Prostate gland (tissue), 2 donors: ENCODE measurements at regions not wholly inside any gene's neighbourhood (a gene's known extent, or its start where the extent isn't known, plus 50 kb on each side); places are given as distances from the start of the nearest gene placed in this dataset.

ENCODE experiments used
- DNase-seq: peaks from one replicate; pipeline ENCODE4 v3.0.0-alpha.2; 2019; ENCODE audit warnings: low spot score
- H3K27ac ChIP-seq, 2 donors: fragments of 200-600 bp; sonication (generic); 2 replicates each; pipeline ENCODE4 v1.5.1; 2017 to 2019
- H3K27me3 ChIP-seq: fragments of 200-600 bp; sonication (generic); replicated peaks from 2 replicates; pipeline ENCODE4 v1.5.1; 2019; ENCODE audit not compliant: insufficient read depth
- H3K36me3 ChIP-seq, 2 donors: fragments of 200-600 bp; sonication (generic); 1 replicate in 1 of 2; 2 replicates in 1 of 2; pipeline versions ENCODE4 v1.5.1 to v1.8.1; 2017 to 2019
- H3K4me1 ChIP-seq: fragments of 200-600 bp; sonication (generic); replicated peaks from 2 replicates; pipeline ENCODE4 v1.5.1; 2019
- H3K4me3 ChIP-seq, 2 donors: fragments of 200-600 bp; sonication (generic); 2 replicates each; pipeline ENCODE4 v1.5.1; 2017 to 2019
- H3K9me3 ChIP-seq: fragments of 200-600 bp; sonication (generic); 2 replicates; pipeline ENCODE4 v1.5.1; 2017
- POLR2A ChIP-seq: fragments of 450-650 bp; IDR thresholded peaks from one replicate; pipeline ENCODE4 v1.6.1; 2016; ENCODE audit warnings: antibody characterized with exemption, mild to moderate bottlenecking
- POLR2AphosphoS5 ChIP-seq: sonication (generic); formaldehyde crosslinking; IDR thresholded peaks from one replicate; pipeline ENCODE4 v1.6.1; 2017; ENCODE audit warnings: antibody characterized with exemption
- WGBS: methylation state at CpG from one replicate; pipeline ENCODE4 v1.1.5; 2018; 5-methylcytosine and 5-hydroxymethylcytosine counted together
- intact Hi-C: fragments of 100-400 bp; cut with DNase I; formaldehyde crosslinking; loops from one replicate; pipeline ENCODE4 v1.14.2; 2022
- TF ChIP-seq, protein P1 (sequence below), 4 experiments: fragments of 200-600 bp in 2 of 4; fragments of 450-650 bp in 2 of 4; sonication (generic) in 2 of 4; IDR thresholded peaks; 1 replicate in 3 of 4; 2 replicates in 1 of 4; pipeline ENCODE4 v1.5.1; 2016 to 2019; ENCODE audit warnings: antibody characterized with exemption in 4 of 4, mild to moderate bottlenecking in 2 of 4, moderate library complexity in 2 of 4

DNA sequence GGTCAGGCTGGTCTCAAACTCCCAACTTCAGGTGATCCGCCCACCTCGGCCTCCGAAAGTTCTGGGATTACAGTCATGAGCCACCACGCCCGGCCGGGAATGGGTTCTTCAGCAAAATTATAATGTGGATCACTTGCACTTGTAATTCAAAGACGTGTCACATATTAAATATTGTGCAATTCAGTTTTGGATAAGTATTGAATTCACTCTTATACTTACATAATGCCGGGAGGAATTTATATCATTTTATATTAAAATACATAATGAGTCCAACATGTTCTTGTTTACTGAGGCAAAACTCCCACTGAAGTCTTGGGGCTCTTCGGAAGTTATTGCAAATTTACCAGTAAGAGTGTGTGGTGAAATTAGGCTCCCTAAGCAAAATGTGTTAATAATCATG, 635.2 kb upstream of the LUZP2 start:
- WGBS: 93% methylated on average over 9 of the region's 9 CpGs
- H3K9me3 ChIP-seq: no peaks in the 10 kb centered on the region
- no peak overlapping the region for H3K27ac ChIP-seq
- no peaks in the 10 kb centered on the region for H3K27me3 ChIP-seq
- intact Hi-C loops: no loop called here
- no peaks in the 10 kb centered on the region for H3K36me3 ChIP-seq
- no peak for DNase-seq
- no peaks in the 10 kb centered on the region for H3K4me1 ChIP-seq
- TF ChIP-seq POLR2AphosphoS5 (no peak), POLR2A (no peak)
- TF ChIP-seq, protein P1, sequence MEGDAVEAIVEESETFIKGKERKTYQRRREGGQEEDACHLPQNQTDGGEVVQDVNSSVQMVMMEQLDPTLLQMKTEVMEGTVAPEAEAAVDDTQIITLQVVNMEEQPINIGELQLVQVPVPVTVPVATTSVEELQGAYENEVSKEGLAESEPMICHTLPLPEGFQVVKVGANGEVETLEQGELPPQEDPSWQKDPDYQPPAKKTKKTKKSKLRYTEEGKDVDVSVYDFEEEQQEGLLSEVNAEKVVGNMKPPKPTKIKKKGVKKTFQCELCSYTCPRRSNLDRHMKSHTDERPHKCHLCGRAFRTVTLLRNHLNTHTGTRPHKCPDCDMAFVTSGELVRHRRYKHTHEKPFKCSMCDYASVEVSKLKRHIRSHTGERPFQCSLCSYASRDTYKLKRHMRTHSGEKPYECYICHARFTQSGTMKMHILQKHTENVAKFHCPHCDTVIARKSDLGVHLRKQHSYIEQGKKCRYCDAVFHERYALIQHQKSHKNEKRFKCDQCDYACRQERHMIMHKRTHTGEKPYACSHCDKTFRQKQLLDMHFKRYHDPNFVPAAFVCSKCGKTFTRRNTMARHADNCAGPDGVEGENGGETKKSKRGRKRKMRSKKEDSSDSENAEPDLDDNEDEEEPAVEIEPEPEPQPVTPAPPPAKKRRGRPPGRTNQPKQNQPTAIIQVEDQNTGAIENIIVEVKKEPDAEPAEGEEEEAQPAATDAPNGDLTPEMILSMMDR (IDR thresholded peaks at IDR 0.05): no peak
- H3K4me3 ChIP-seq: no peak overlapping the region

DNA sequence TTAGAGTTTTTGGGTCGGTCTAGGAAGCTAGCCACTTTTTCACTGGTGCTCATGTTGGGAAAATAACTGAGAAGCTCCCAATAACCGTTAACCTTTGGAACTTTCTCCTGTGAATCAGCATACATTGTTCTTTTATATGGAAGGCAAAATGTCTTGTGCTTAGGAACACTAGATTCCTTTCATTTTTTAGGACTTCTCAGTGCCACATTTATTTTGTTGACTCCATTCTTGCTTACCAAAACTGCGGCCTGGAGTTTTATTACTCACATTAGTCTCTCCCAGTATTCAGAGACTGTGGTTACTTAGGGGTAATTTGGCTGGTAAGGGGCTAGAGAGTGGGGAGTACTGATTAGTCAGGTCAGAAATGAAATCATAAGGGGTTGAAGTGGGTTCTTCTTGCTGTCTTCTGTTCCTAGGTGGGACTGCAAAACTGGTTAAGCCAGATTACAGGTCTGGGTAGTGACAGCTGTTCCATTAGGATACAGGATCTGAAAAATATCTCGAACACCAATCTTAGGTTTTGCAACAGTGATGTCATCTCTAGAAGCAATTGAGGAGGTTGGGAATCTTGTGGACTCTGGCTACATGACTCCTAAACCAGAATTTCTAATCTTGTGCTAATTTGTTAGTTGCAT, 631.4 kb upstream of the LUZP2 start:
- DNase-seq: no peak
- Histone ChIP-seq H3K4me1 (no peaks in the 10 kb centered on the region), H3K36me3 (no peaks in the 10 kb centered on the region), H3K4me3 (no peak overlapping the region), H3K27ac (no peak overlapping the region), H3K27me3 (no peaks in the 10 kb centered on the region), H3K9me3 (no peaks in the 10 kb centered on the region)
- WGBS: 59% methylated on average over 4 of the region's 4 CpGs
- TF ChIP-seq POLR2A (no peak), POLR2AphosphoS5 (no peak)
- TF ChIP-seq, protein P1 (IDR thresholded peaks at IDR 0.05): no peak
- intact Hi-C loops: no loop called here

DNA sequence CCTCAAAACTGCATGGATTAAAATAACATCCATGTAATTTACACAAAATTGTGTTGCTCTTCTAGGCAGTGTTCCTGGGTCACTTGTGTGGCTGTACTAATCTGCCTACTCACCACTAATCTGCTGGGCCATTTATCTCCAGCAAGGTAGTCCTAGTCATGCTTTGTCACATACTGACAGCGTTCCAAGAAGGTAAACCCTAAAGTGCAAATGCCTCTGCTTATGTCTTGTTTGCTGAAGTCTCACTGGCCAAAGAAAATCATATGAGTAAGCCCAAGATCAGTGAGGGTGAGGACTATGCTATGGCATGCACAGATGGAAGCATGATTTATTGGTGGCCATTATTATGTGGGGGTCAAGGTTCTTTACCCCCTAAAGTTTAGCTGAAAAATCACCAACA, 630.2 kb upstream of the LUZP2 start:
- Histone ChIP-seq H3K27ac (no peak overlapping the region), H3K36me3 (no peaks in the 10 kb centered on the region), H3K4me3 (no peak overlapping the region), H3K9me3 (no peaks in the 10 kb centered on the region), H3K27me3 (no peaks in the 10 kb centered on the region), H3K4me1 (no peaks in the 10 kb centered on the region)
- 73% methylated on average over 1 of the region's 1 CpG for WGBS
- TF ChIP-seq POLR2A: no peak
- no peak for TF ChIP-seq POLR2AphosphoS5
- TF ChIP-seq, protein P1 (IDR thresholded peaks at IDR 0.05): no peak
- no peak for DNase-seq
- intact Hi-C loops: no loop called here

DNA sequence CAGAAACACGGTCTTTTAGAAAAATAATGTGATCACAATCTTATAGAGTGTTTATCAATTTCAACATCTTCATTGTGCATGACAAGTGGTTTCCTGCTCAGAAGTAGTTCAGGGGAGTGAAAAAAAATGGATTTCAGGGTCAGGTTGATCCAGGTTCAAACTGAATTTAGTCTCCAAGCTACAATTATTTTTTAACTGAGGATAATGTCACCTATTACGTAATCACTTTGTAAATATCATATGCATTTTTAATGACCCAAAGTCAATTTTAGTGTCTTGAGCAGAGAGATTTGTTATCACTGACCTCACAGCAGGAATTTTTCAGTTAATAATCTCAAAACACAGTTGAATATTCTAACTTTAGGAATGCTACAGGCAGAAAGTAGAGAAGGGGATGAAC, 627.2 kb upstream of the LUZP2 start:
- Histone ChIP-seq H3K4me1 (no peaks in the 10 kb centered on the region), H3K36me3 (no peaks in the 10 kb centered on the region), H3K9me3 (no peaks in the 10 kb centered on the region), H3K4me3 (no peak overlapping the region), H3K27ac (no peak overlapping the region), H3K27me3 (no peaks in the 10 kb centered on the region)
- intact Hi-C loops: no loop called here
- no peak for DNase-seq
- WGBS: 66% methylated on average over 2 of the region's 2 CpGs
- TF ChIP-seq POLR2AphosphoS5 (no peak), POLR2A (no peak)
- TF ChIP-seq, protein P1 (IDR thresholded peaks at IDR 0.05): no peak

DNA sequence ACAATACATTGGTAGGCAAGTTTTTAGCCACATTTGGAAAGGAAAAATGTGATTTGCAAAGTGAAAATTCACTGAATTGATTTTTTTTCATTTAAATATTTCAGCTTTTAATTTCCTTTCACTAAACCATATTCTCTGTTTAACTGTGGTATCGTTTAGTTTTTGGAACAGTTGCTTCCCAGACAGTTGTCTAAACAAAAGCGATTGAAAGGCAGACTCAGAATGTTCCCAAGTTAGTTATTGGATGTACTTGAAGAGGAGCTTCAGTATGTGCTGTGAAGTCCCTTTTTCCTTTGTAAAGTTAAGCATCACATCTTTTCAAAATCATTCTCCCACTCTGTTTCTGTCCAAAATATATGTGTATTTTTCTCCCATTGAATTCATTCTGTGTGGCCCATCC, 623.4 kb upstream of the LUZP2 start:
- no peaks in the 10 kb centered on the region for H3K9me3 ChIP-seq
- DNase-seq: no peak
- 54% methylated on average over 2 of the region's 2 CpGs for WGBS
- TF ChIP-seq POLR2AphosphoS5 (no peak), POLR2A (no peak)
- TF ChIP-seq, protein P1 (IDR thresholded peaks at IDR 0.05): no peak
- intact Hi-C loops: no loop called here
- no peak overlapping the region for H3K27ac ChIP-seq
- H3K36me3 ChIP-seq: no peaks in the 10 kb centered on the region
- no peaks in the 10 kb centered on the region for H3K27me3 ChIP-seq
- no peaks in the 10 kb centered on the region for H3K4me1 ChIP-seq
- no peak overlapping the region for H3K4me3 ChIP-seq
